Activated T-helper 2 cell treated with anti-CD3 and anti-CD28 coated beads, Interferon-gamma antibody, Interleukin-2, Interleukin-4, amounts not matched to agents 10 μg/mL and 5 μg/mL and 100 μg/mL, durations not matched to agents 14 hours and 24 hours and 36 hours (primary cell): ENCODE measurements at regions not wholly inside any gene's neighbourhood (a gene's known extent, or its start where the extent isn't known, plus 50 kb on each side); places are given as distances from the start of the nearest gene placed in this dataset.

Experiments used
- DNase-seq: peaks from one replicate; pipeline ENCODE4 v3.0.0; 2021; ENCODE audit warnings: low spot score
- H3K27ac Mint-ChIP-seq: one replicate; pipeline ENCODE4 v1.8.0; 2021; ENCODE audit warnings: mixed read lengths
- H3K27me3 Mint-ChIP-seq: one replicate; pipeline ENCODE4 v1.8.0; 2021; ENCODE audit warnings: low read depth, mixed read lengths
- H3K36me3 Mint-ChIP-seq: one replicate; pipeline ENCODE4 v1.8.0; 2021; ENCODE audit warnings: low read depth, mixed read lengths
- H3K4me1 Mint-ChIP-seq: one replicate; pipeline ENCODE4 v1.8.0; 2021; ENCODE audit warnings: low read depth, mixed read lengths
- H3K4me3 Mint-ChIP-seq: one replicate; pipeline ENCODE4 v1.8.0; 2021; ENCODE audit warnings: low read depth, mild to moderate bottlenecking, moderate library complexity, mixed read lengths
- H3K9me3 Mint-ChIP-seq: one replicate; pipeline ENCODE4 v1.8.0; 2021; ENCODE audit warnings: mixed read lengths
- intact Hi-C: fragments of 100-400 bp; cut with micrococcal nuclease; formaldehyde crosslinking; loops from one replicate; pipeline ENCODE4 v1.15.1; 2023

GRCh38 chr16:86371083-86371803, 139.1 kb upstream of the FOXF1 start:
- Mint-ChIP-seq H3K36me3 (no peaks in the 10 kb centered on the region), H3K4me3 (no peak overlapping the region), H3K4me1 (no peaks in the 10 kb centered on the region), H3K27me3 (peaks cover 4% of the 10 kb centered on the region), H3K9me3 (no peaks in the 10 kb centered on the region), H3K27ac (no peak overlapping the region)
- intact Hi-C loops = no loop called here
- no peak for DNase-seq

DNA sequence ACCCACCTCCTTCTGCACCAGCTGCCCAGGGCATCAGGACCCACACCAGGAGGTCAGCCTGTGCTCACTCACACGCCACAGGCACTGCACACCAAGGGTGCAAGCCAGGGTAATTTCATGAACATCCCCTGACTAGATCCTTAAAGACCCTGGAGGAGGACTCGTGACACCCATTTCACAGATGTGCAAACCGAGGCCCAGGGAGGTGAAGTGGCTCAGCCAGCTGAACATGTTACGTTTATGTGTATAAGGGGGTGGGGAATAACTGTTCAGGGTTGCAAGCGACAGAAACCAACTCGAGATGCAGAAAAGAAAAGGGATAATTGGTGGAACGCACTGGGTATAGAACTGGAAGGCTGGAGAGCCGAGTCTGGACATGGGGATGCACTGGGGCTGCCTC, 138.1 kb upstream of the FOXF1 start:
- no peaks in the 10 kb centered on the region for H3K9me3 Mint-ChIP-seq
- DNase-seq = no peak
- no peaks in the 10 kb centered on the region for H3K36me3 Mint-ChIP-seq
- H3K4me3 Mint-ChIP-seq = no peak overlapping the region
- no peak overlapping the region for H3K27ac Mint-ChIP-seq
- no peaks in the 10 kb centered on the region for H3K27me3 Mint-ChIP-seq
- intact Hi-C loops = no loop called here
- no peaks in the 10 kb centered on the region for H3K4me1 Mint-ChIP-seq

DNA sequence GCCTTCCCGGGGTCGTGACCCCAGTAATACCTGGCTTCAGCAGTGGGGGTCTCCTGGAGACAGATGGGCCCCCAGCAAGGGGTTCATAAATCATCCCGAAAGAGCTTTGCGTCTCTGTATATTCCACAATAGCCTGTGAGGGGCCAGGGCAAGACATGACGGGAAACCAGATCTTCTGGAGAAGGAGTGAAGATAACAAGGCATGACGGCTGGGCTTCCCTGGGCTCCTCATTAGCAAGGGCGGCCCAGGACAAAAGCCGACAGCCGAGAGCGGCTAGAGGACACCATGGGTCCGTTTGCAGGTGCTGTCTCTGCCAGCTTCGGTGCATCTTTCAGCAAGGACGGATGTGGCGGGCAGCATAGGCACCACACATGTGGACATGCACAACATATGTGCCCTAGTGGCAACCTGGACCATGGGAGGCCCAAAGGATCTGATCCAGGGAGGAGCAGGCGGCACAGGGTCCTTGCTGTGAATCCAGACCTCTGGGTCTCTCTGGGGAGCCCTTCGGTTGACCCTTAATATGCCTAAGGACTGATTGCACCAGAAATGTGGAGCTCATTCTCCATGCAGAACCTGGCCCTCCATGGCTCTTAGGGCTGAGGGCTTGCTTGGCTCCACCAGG, 136.9 kb upstream of the FOXF1 start:
- H3K4me1 Mint-ChIP-seq = no peaks in the 10 kb centered on the region
- no peaks in the 10 kb centered on the region for H3K9me3 Mint-ChIP-seq
- DNase-seq = no peak
- no peaks in the 10 kb centered on the region for H3K27me3 Mint-ChIP-seq
- H3K36me3 Mint-ChIP-seq = no peaks in the 10 kb centered on the region
- intact Hi-C loops = no loop called here
- no peak overlapping the region for H3K27ac Mint-ChIP-seq
- no peak overlapping the region for H3K4me3 Mint-ChIP-seq

GRCh38 chr16:86374603-86375130, 135.7 kb upstream of the FOXF1 start:
- Mint-ChIP-seq H3K36me3 (no peaks in the 10 kb centered on the region), H3K27ac (no peak overlapping the region), H3K4me1 (no peaks in the 10 kb centered on the region), H3K4me3 (no peak overlapping the region), H3K27me3 (no peaks in the 10 kb centered on the region), H3K9me3 (no peaks in the 10 kb centered on the region)
- no peak for DNase-seq
- intact Hi-C loops = no loop called here

DNA sequence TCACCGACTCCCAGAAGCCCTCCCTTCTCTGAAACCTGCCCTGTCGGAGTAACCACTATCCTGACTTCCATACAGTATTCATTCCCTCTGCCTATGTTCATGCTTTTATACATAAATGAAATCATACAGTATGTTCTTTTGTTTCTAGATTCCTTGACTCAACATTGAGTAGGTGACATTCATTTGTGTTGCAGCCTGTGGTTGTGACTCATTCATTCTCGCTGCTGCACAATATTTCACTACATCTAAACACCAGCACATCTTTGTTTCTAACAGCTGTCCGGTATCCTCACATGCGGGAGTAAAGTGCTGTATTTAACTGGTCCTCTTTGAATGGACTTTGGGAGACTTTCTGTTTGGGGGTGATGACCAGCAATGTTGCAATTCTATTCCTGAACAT, 135.0 kb upstream of the FOXF1 start:
- H3K9me3 Mint-ChIP-seq = no peaks in the 10 kb centered on the region
- no peak for DNase-seq
- no peaks in the 10 kb centered on the region for H3K27me3 Mint-ChIP-seq
- H3K27ac Mint-ChIP-seq = no peak overlapping the region
- intact Hi-C loops = no loop called here
- no peaks in the 10 kb centered on the region for H3K4me1 Mint-ChIP-seq
- H3K4me3 Mint-ChIP-seq = no peak overlapping the region
- H3K36me3 Mint-ChIP-seq = no peaks in the 10 kb centered on the region

- no peak for DNase-seq
- no peaks in the 10 kb centered on the region for H3K27me3 Mint-ChIP-seq
- intact Hi-C loops = no loop called here
- H3K9me3 Mint-ChIP-seq = no peaks in the 10 kb centered on the region
- no peaks in the 10 kb centered on the region for H3K36me3 Mint-ChIP-seq
- no peaks in the 10 kb centered on the region for H3K4me1 Mint-ChIP-seq
- H3K4me3 Mint-ChIP-seq = no peak overlapping the region
- no peak overlapping the region for H3K27ac Mint-ChIP-seq
Measured at GRCh38 chr16:86375851-86376250, 134.5 kb upstream of the FOXF1 start.

DNA sequence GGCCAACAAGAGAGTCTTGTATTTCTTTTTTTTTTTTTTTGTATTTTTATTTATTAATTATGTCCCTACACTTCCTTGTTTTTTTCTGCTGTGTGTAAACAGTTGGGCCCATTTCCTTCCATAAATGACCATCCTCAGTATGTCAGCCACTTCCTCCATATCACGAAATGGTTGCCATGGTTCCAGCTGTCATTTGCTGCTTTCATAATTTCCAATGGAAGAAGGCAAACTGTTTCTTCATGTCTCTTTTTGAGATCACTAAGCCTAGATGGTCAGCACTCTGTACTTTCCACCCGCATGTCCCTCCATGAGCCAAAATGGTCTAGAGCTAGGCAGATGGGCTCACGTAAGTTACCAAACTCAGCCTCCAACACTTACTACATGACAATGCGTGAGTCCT, 133.5 kb upstream of the FOXF1 start:
- no peaks in the 10 kb centered on the region for H3K9me3 Mint-ChIP-seq
- no peaks in the 10 kb centered on the region for H3K36me3 Mint-ChIP-seq

GRCh38 chr16:86377251-86378022, 132.9 kb upstream of the FOXF1 start:
- Mint-ChIP-seq H3K36me3 (no peaks in the 10 kb centered on the region), H3K4me3 (no peak overlapping the region), H3K9me3 (no peaks in the 10 kb centered on the region), H3K27me3 (no peaks in the 10 kb centered on the region), H3K4me1 (no peaks in the 10 kb centered on the region), H3K27ac (no peak overlapping the region)
- intact Hi-C loops = no loop called here
- no peak for DNase-seq

More for the DNA sequence above, 133.5 kb upstream of the FOXF1 start:
- intact Hi-C loops = no loop called here
- no peaks in the 10 kb centered on the region for H3K4me1 Mint-ChIP-seq
- H3K4me3 Mint-ChIP-seq = no peak overlapping the region
- no peak for DNase-seq
- H3K27me3 Mint-ChIP-seq = no peaks in the 10 kb centered on the region
- no peak overlapping the region for H3K27ac Mint-ChIP-seq

DNA sequence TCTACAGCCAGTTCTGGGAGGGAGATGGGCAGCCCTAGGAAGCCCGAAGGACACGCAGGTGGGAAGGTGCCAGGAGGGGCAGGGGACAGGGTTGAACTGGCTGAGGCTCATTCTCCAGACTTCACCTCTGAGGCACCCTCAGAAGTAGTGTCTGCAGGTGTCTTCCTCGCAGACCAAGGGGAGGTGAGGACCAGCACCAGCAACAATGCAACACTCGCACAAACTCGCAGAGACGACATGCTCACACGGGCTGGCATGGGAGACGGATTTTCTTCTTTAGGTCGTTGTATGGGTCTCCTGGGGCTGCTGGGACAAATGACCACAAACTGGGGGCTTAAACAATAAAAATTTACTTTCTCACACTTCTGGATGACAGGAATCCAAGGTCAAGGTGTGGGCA, 132.2 kb upstream of the FOXF1 start:
- DNase-seq = no peak
- H3K27me3 Mint-ChIP-seq = no peaks in the 10 kb centered on the region
- no peak overlapping the region for H3K4me3 Mint-ChIP-seq
- no peaks in the 10 kb centered on the region for H3K4me1 Mint-ChIP-seq
- no peaks in the 10 kb centered on the region for H3K36me3 Mint-ChIP-seq
- intact Hi-C loops = no loop called here
- H3K27ac Mint-ChIP-seq = no peak overlapping the region
- no peaks in the 10 kb centered on the region for H3K9me3 Mint-ChIP-seq

- intact Hi-C loops = no loop called here
- H3K27ac Mint-ChIP-seq = no peak overlapping the region
- no peak for DNase-seq
- H3K4me3 Mint-ChIP-seq = no peak overlapping the region
- no peaks in the 10 kb centered on the region for H3K9me3 Mint-ChIP-seq
- no peaks in the 10 kb centered on the region for H3K4me1 Mint-ChIP-seq
- no peaks in the 10 kb centered on the region for H3K36me3 Mint-ChIP-seq
- no peaks in the 10 kb centered on the region for H3K27me3 Mint-ChIP-seq
Measured at GRCh38 chr16:86378831-86379504, 131.4 kb upstream of the FOXF1 start.

DNA sequence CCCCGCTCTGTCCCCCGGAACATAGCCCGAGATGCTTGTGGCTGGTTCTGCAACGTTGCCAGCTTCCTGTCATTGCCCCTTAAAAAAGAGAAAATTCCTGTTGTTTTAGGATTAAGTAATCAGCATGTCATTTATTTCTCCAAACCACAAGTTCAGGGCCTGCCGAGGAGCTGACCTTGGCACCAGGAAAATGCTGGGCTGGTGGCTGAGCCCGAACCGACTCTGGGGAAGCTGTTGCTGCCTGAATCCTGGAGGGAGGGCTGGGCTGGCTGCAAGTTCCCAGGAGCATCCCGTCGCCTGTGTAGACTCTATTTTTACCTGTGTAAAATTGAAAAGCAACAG, 130.9 kb upstream of the FOXF1 start:
- H3K4me1 Mint-ChIP-seq = no peaks in the 10 kb centered on the region
- intact Hi-C loops = no loop called here

GRCh38 chr16:86380030-86380429, 130.3 kb upstream of the FOXF1 start:
- no peaks in the 10 kb centered on the region for H3K4me1 Mint-ChIP-seq
- H3K4me3 Mint-ChIP-seq = no peak overlapping the region
- no peak overlapping the region for H3K27ac Mint-ChIP-seq
- no peak for DNase-seq
- no peaks in the 10 kb centered on the region for H3K36me3 Mint-ChIP-seq
- intact Hi-C loops = no loop called here
- H3K9me3 Mint-ChIP-seq = no peaks in the 10 kb centered on the region
- no peaks in the 10 kb centered on the region for H3K27me3 Mint-ChIP-seq

More for the DNA sequence above, 130.9 kb upstream of the FOXF1 start:
- no peaks in the 10 kb centered on the region for H3K27me3 Mint-ChIP-seq
- H3K27ac Mint-ChIP-seq = no peak overlapping the region
- no peaks in the 10 kb centered on the region for H3K9me3 Mint-ChIP-seq
- H3K4me3 Mint-ChIP-seq = no peak overlapping the region
- no peaks in the 10 kb centered on the region for H3K36me3 Mint-ChIP-seq
- DNase-seq = no peak

GRCh38 chr16:86381491-86381890, 128.8 kb upstream of the FOXF1 start:
- intact Hi-C loops = no loop called here
- no peaks in the 10 kb centered on the region for H3K4me1 Mint-ChIP-seq
- no peak overlapping the region for H3K4me3 Mint-ChIP-seq
- no peaks in the 10 kb centered on the region for H3K27me3 Mint-ChIP-seq
- no peak for DNase-seq
- no peak overlapping the region for H3K27ac Mint-ChIP-seq
- no peaks in the 10 kb centered on the region for H3K9me3 Mint-ChIP-seq
- H3K36me3 Mint-ChIP-seq = no peaks in the 10 kb centered on the region
